ENCODE measurements at regions not wholly inside any gene's neighbourhood (a gene's known extent, or its start where the extent isn't known, plus 50 kb on each side); places are given as distances from the start of the nearest gene placed in this dataset.

- DNase-seq = no peak
These were observed 97.1 kb downstream of the JCAD start for GRCh38 chr10:29962166-29962850.

DNA sequence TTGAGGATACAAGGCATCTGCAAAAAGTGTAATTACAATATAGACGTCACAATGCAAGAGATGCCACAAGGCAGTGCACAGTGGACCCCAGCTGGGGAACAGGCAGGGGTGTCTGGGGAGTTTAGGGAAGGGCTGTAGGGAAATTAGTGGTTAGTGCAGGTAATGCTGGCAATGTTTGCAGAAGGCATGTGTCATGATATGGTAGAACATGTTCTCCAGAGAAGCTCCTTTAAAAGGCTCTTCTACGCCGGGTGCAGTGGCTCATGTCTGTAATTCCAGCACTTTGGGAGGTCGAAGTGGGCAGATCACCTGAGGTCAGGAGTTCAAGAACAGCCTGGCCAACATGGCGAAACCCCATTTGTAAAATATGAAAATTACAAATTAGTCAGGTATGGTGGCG lies 98.0 kb downstream of the JCAD start:
- no peak for DNase-seq

- DNase-seq = no peak
These were observed 99.1 kb downstream of the JCAD start for GRCh38 chr10:29960261-29960660.

- no peak for DNase-seq
These were observed 99.8 kb downstream of the JCAD start for GRCh38 chr10:29959586-29959985.

DNA sequence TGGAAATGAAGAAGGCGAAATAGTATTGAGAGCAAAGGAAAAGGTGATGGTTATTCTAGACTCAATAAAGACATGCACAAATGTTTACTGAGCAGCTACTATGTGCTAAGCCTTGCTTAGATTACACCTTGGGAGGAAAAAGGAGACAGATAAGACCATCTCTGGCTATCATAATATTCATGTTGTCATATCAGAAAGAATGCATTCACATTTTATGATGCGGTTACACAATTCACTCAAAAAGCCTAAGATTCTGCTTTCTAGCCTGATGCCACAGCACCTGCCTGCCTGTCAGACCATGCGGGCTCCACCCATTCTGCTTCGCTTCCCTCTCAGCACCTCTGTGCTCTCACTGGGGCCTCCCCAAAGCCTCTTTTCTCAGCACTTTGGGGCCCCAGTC lies 100.9 kb downstream of the JCAD start:
- DNase-seq = no peak

DNA sequence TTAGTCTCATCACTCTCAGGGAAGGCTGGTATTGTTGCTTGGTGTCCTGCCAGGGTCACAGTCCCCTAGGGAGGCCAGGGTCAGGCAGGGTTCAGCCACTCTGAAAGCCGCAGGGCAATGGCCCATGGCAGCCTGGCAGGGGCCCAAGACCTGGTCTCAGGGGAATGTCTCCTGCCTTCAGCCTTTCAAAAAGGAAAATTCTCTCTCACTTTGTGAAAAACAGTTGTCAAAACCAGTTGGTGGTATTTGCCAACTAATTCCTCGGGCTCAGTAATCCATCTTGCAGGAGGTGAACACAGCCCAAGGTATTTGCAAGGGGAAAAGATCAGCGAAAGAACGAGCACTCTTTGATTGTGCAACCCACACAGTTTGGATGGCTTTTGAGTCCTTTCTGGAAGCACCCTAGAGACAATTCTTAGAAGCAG lies 101.5 kb downstream of the JCAD start:
- peak; percentile 34 for DNase-seq

DNA sequence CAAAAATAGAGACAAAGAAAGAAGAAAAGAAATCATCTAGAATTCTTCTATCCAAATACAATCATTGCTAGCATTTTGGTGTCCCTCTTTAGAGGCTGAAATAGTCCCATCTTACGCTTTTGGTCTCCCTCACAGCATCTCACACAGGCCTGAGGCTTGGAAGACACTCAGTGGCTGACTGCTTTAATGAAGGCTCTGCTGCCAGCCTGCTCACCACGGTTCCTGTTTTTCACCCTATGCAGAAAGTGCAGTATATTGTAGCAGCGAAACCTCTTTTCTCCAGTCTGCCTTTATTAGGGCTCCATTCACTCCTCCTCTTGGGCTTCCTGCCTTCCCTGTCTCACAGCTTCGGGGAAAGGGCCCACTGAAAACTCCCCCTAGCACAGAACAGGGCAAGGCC lies 102.2 kb downstream of the JCAD start:
- no peak for DNase-seq

GRCh38 chr10:29956335-29956924 lies 103.0 kb downstream of the JCAD start:
- DNase-seq = no peak

GRCh38 chr10:29955329-29955935 lies 104.0 kb downstream of the JCAD start:
- DNase-seq = no peak

- no peak for DNase-seq
These were observed 107.9 kb downstream of the JCAD start for GRCh38 chr10:29951441-29951931.

- DNase-seq = no peak
These were observed 109.0 kb downstream of the JCAD start for GRCh38 chr10:29950391-29950790.

- DNase-seq = no peak
These were observed 109.9 kb downstream of the JCAD start for GRCh38 chr10:29949411-29950011.

DNA sequence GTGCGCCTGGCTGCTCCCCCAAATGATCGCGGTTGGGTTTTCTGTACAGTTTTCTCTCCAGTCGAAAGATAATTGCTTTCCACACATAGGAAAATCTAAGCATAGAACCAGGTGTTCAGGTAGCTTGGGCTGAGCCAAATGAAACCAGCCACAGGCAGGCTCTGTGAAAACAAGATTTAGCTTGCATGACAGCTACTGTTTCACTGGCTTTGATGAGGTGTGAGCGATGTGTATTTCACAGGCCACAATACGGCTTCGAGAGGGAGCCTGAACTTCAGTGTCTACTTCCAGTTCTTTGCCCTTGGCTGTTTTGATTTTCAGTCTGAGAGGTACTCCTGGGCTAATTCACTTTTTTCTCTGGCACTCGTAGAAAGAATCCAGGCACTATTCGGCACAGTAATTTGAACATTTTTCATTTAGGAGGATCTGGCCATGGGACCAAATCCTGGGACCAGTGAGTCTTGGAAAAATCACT lies 110.5 kb downstream of the JCAD start:
- DNase-seq = no peak

GRCh38 chr10:29947701-29948060 lies 111.7 kb downstream of the JCAD start:
- no peak for DNase-seq

- no peak for DNase-seq
These were observed 112.3 kb downstream of the JCAD start for GRCh38 chr10:29946953-29947700.

DNA sequence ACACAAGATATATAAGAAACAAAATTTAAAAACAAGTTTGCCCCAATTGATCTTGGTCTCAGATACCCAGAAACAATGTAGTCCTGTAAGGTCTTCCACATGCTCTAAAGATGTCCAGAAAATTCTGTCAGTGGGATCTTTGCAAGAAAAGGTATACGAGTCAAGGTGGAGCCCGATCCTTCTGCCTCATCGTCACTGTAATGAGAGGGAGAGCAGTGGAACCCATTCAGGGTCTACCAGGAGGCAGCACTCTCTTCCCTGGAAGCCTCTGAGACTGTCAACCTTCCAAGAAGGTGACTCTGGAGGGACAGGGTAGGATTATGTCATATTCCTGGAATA lies 112.8 kb downstream of the JCAD start:
- no peak for DNase-seq

- DNase-seq = no peak
These were observed 117.9 kb downstream of the JCAD start for GRCh38 chr10:29941476-29941875.

GRCh38 chr10:29932991-29933390 lies 126.4 kb downstream of the JCAD start:
- no peak for DNase-seq

GRCh38 chr10:29931833-29932232 lies 127.6 kb downstream of the JCAD start:
- no peak for DNase-seq

- DNase-seq = no peak
These were observed 130.4 kb downstream of the JCAD start for GRCh38 chr10:29929006-29929405.

- DNase-seq = no peak
These were observed 132.7 kb downstream of the JCAD start for GRCh38 chr10:29926693-29927048.

DNA sequence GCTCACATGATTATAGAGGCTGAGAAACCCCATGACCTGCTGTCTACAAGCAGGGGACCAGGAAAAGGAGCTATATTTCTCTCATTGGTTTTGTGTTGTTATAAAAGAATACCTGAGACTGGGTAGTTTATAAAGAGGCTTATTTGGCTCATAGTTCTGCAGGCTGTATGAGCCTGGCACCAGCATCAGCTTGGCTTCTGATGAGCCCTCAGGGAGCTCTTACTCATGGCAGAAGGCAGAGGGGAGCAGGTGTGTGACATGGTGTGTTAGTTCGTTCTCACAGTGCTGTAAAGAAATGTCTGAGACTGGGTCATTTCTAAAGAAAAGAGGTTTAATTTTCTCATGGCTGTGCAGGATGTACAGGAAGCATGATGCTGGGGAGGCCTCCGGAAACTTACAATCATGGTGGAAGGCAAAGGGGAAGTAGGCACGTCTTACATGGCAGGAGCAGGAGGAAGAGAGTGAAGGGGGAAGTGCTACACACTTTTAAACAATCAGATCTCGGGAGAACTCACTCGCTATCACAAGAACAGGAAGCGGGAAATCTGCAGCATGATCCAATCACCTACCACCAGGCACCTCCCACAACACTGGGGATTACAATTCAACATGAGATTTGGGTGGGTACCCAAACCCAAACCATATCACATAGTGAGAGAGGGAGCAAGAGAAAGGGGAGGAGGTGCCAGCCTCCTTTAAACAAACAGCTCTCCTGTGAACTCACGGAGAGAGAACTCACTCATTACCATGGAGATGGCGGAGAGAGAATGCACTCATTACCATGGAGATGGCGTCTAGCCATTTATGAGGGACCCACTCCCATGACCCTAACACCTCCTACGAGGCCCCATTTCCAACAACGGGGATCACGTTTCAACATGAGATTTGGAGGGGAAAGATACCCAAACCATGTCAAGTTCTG lies 133.4 kb downstream of the JCAD start:
- no peak for DNase-seq
